Stimulated activated naive B cell treated with anti-CD40 and anti-IgM and Interleukin-4, amounts not matched to agents 10 μg/mL and 1 μg/mL and 100 μg/mL, for 72 hours (primary cell): ENCODE measurements at regions not wholly inside any gene's neighbourhood (a gene's known extent, or its start where the extent isn't known, plus 50 kb on each side); places are given as distances from the start of the nearest gene placed in this dataset.

Experiments
- ATAC-seq, 2 donors: fragments of 150-1000 bp; cut with Tn5 transposase; replicated peaks; 2 replicates each; pipeline ENCODE4 v1.10.0; 2021; ENCODE audit warnings: moderate library complexity in 1 of 2
- DNase-seq: peaks from one replicate; pipeline ENCODE4 v3.0.0; 2021
- H3K27ac Mint-ChIP-seq: one replicate; pipeline ENCODE4 v1.8.0; 2022; ENCODE audit warnings: mild to moderate bottlenecking, mixed read lengths
- H3K27me3 Mint-ChIP-seq, 2 donors: one replicate each; pipeline ENCODE4 v1.8.0; 2022; ENCODE audit warnings: mixed read lengths in 2 of 2
- H3K36me3 Mint-ChIP-seq, 2 donors: one replicate each; pipeline ENCODE4 v1.8.0; 2022; ENCODE audit warnings: mixed read lengths in 2 of 2, mild to moderate bottlenecking in 1 of 2
- H3K4me1 Mint-ChIP-seq, 2 donors: one replicate each; pipeline ENCODE4 v1.8.0; 2022; ENCODE audit warnings: mixed read lengths in 2 of 2, mild to moderate bottlenecking in 1 of 2
- H3K4me3 Mint-ChIP-seq, 2 donors: one replicate each; pipeline ENCODE4 v1.8.0; 2022; ENCODE audit warnings: mild to moderate bottlenecking in 2 of 2, mixed read lengths in 2 of 2, moderate library complexity in 1 of 2
- H3K9me3 Mint-ChIP-seq, 2 donors: one replicate each; pipeline ENCODE4 v1.8.0; 2022; ENCODE audit warnings: mixed read lengths in 2 of 2, mild to moderate bottlenecking in 1 of 2

DNA sequence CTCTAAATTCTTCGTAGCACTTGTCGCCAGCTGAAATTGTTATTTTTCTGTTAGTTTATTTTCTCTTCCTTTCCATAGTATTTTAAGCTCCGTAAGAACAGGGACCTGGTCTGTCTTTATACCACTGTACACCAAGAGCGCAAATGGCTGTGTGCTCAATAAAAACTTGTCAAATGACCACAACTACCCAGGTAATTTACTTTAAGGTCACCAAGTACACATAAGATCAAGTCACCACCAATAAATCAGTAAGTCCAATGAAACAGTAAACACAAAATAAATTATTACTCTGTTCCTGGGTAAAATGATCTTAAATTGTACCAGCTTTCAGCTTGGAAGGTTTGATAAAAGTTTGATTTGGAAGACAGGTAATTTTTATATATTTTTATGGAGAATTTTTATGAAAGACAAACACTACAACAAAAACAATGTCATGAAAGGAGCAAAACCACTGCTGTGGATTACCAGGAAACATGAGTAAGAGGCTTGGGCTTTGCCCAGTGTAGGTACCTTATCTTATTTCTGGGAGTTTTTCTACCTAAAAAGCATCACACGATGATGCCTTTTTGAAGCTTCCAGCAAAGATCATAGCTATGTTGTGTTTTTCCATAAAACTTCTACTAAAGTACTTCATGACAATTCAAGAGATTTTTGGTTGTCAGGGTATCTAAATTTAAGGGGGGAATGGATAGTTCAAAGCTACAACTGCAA is 406.8 kb downstream of the SHQ1 start:
- Mint-ChIP-seq H3K27ac (peak overlapping the region; percentile 3), H3K4me1 (peaks cover 65 to 89% of the 10 kb centered on the region in 2 donors), H3K9me3 (no peaks in the 10 kb centered on the region), H3K4me3 (peak overlapping the region in 1 of 2 donors; percentile 26), H3K27me3 (no peaks in the 10 kb centered on the region), H3K36me3 (peaks cover 38 to 58% of the 10 kb centered on the region in 2 donors)
- DNase-seq (no peak), ATAC-seq (no peak)

DNA sequence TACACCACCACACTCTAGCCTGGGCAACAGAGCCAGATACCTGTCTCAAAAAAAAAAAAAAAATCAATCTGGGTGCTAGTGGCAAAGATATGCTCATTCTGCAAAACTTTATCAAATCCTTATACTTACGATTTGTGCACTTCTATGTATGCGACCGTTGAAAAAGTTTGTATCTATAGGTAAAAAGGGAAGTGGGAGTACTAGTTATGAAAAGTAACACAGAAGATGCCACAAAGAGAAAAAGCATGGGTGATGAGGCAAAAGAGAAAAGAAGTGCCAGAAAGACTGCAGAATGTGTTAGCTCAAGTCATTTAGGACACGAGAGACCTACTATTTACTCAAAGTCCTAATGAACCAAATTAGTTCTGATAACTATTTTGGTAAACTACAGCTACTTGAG is 407.8 kb downstream of the SHQ1 start:
- Mint-ChIP-seq H3K9me3 (no peaks in the 10 kb centered on the region), H3K4me1 (peaks cover 57 to 80% of the 10 kb centered on the region in 2 donors), H3K36me3 (peaks cover 32 to 55% of the 10 kb centered on the region in 2 donors), H3K27me3 (no peaks in the 10 kb centered on the region), H3K4me3 (peak overlapping the region; percentile 4 to 11), H3K27ac (no peak overlapping the region)
- ATAC-seq (peak; percentile 56 to 66), DNase-seq (no peak)

DNA sequence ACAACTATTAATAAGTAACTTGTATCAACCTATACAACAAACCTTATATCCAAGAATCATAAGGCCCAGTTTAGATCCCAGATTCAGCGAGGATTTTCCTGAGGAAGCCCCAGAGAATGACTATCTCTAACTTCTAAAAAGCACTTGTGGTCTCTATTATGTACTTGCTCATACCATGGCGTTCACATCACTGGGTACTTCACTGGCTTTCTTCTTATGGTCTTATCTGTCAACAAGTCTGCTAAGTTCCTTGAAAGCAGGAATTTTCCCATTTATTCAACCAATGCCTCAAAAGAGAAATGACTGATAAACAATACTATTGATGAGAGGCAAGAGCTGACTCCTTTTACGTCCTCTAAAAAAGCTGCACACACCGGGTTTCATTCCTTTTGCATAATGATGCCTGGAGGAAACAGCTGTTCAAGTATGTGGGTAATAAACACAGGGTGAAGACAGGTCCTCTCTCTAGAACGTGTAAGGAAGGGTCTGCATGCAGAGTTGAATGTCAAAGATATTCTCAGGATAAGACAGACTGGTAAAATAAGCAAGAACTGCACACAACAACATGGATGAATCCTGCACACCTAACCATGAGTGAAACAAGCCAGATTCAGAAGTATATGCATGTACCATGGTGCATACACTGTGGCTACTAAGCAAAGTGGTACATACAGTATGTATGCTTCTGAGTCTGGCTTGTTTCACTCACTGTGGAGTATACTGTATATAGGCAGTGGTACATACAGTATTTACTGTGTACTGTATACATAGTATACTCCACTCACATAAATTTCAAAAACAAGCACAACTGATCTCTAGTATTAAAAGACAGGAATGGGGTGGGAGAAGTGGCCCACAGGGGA is 408.7 kb downstream of the SHQ1 start:
- Mint-ChIP-seq H3K36me3 (peaks cover 29 to 52% of the 10 kb centered on the region in 2 donors), H3K27ac (no peak overlapping the region), H3K4me3 (no peak overlapping the region), H3K9me3 (no peaks in the 10 kb centered on the region), H3K27me3 (no peaks in the 10 kb centered on the region), H3K4me1 (peaks cover 53 to 77% of the 10 kb centered on the region in 2 donors)
- DNase-seq (no peak), ATAC-seq (peak; percentile 25 to 31)

DNA sequence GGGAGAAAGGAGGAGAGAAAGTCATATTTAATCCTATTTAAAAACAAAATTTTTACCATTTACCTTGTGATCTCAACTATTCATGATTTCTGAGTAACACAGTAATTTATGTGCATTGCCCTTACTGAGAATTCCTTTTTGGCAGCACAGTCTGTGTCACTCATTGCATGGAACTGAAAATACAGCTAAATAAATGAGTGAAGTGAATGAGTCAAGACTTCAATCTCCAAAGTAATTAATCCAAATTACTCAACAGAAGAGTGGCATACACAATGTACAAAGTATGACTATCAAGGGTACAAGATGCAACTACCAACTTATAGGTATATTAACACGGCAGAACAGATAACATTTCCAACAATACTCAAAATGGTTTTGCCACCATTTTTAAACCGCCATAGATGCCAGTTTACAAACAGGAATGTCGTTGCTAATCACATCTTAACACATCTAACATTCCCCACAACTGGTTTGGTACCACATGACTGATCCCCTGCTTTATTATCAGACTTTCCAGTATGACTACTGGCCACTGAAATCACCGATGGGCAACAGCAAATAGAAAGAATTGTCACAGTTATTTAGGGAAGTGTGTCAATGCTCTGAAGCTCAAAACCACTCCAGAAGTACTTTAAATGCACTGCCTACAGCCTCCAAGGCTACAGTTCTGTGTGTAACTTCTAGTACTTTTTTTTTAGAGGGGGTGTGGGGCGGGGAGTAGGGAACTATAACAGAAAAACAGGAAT is 410.4 kb downstream of the SHQ1 start:
- DNase-seq (no peak), ATAC-seq (peak; percentile 48 to 59)
- Mint-ChIP-seq H3K4me3 (no peak overlapping the region), H3K27ac (no peak overlapping the region), H3K36me3 (peaks cover 19 to 39% of the 10 kb centered on the region in 2 donors), H3K9me3 (no peaks in the 10 kb centered on the region), H3K4me1 (peaks cover 43 to 71% of the 10 kb centered on the region in 2 donors), H3K27me3 (no peaks in the 10 kb centered on the region)

DNA sequence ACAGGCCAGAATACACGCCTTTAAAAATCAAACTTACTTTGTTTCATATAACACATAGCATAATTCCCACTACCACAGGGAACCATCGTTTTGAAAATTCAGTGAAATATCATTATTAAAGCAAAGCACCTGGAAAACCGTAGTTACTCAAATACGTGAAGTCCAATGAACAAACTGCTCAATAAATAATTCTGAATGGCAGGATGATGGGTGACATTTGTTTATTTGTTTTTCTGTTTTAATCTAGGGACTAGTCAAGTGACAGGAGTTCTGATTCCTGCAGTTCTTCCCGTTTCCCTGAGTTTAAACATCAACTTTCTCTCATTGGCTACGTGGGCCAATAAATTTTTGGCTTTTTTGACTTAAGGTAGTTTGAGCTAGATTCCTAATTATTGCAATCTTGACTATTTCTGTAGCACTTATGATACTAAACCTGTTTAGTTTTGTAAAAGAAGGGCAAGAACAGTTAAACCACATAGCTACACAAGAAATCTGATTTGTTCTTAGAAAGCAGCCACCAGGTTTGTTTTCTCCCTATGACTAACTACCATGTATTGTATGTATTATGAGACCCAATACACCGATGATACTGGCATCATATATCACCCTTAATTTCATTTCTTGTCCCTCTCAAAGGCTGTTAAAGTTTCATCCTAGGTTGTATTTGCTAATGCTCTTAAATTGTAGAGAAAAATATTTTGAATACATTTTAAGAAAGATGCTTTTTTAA is 411.2 kb downstream of the SHQ1 start:
- no peak overlapping the region for H3K4me3 Mint-ChIP-seq
- ATAC-seq (no peak), DNase-seq (no peak)
- no peaks in the 10 kb centered on the region for H3K9me3 Mint-ChIP-seq
- H3K27ac Mint-ChIP-seq = no peak overlapping the region
- H3K36me3 Mint-ChIP-seq = peaks cover 18 to 35% of the 10 kb centered on the region in 2 donors
- peaks cover 42 to 71% of the 10 kb centered on the region in 2 donors for H3K4me1 Mint-ChIP-seq
- no peaks in the 10 kb centered on the region for H3K27me3 Mint-ChIP-seq

DNA sequence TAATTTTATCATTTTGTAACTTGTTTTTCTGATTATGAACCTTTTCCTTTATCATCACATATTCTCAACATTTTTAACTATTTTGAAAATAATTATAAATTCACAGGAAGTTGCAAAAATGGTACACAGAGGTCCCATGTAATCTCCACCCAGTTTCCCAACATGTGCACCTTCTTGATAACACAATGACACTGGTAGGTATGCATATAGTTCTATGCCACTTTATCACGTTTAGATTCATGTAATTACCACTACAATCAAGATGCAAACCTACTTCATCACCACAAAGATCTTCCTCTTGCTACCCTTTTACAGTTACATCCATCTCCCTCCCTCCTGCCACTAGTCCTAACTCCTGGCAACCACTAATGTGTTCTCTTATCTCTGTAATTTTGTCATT is 413.9 kb downstream of the SHQ1 start:
- Mint-ChIP-seq H3K4me1 (peaks cover 32 to 66% of the 10 kb centered on the region in 2 donors), H3K36me3 (peaks cover 18 to 33% of the 10 kb centered on the region in 2 donors), H3K9me3 (no peaks in the 10 kb centered on the region), H3K4me3 (no peak overlapping the region), H3K27ac (no peak overlapping the region), H3K27me3 (no peaks in the 10 kb centered on the region)
- ATAC-seq (no peak), DNase-seq (no peak)

DNA sequence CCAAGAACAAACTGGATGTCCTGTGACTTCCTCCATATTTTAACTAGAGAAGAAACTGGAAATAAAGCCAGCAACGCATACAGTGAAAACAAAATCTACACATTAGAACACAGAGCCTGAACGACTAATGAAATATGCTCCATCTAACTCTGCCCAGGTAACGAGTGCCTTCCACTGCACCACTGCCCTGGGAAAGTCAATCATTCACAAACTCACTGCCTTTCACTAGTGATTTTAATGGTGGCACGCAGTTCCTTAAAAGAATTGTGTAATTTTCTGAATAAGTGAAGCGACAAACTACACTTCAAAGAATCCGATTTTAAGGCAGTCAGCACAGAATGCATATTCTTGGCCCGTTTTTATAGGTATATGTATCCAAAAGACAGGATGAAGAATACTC is 416.0 kb downstream of the SHQ1 start:
- H3K27ac Mint-ChIP-seq = peak overlapping the region; percentile 20
- peaks cover 28 to 64% of the 10 kb centered on the region in 2 donors for H3K4me1 Mint-ChIP-seq
- no peak for DNase-seq
- no peaks in the 10 kb centered on the region for H3K9me3 Mint-ChIP-seq
- H3K36me3 Mint-ChIP-seq = peaks cover 10 to 24% of the 10 kb centered on the region in 2 donors
- H3K4me3 Mint-ChIP-seq = no peak overlapping the region
- H3K27me3 Mint-ChIP-seq = no peaks in the 10 kb centered on the region
- no peak for ATAC-seq

DNA sequence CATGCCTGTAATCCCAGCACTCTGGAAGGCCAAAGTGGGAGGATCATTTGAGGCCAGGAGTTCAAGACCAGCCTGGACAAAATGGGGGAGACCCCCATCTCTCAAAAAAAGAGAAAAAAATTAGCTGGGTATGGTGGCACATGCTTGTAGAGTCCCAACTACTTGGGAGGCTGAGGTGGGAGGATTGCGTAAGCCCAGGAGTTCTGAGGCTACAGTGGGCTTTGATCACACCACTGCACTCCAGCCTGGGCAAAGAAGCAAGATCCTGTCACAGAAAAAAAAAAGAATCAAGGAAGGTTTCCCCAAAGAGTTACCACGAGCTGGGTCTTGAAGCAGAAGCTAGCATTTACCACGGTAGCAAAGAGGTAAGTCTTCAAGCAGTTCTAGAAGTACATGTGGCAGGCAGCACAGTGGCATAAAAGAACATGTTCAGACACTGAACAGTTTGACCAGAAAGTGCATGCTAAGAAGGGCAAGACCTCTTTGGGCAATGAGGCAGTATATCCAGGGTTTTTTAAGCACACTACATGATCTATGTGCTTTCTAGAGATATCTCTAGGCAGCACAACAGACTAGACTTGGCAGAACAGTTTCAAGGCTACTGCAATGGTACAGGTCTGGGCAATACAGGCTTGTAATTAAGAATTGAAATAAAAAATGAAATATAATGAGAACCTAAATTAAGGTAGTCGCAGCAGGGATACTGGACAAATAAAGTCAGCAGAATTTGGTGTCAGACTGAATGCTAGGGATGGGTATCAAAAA is 418.5 kb downstream of the SHQ1 start:
- Mint-ChIP-seq H3K27ac (peak overlapping the region; percentile 9), H3K36me3 (peaks cover 11 to 27% of the 10 kb centered on the region in 2 donors), H3K9me3 (no peaks in the 10 kb centered on the region), H3K27me3 (no peaks in the 10 kb centered on the region), H3K4me3 (peak overlapping the region in 1 of 2 donors; percentile 46), H3K4me1 (peaks cover 38 to 83% of the 10 kb centered on the region in 2 donors)
- no peak for ATAC-seq
- DNase-seq = no peak

DNA sequence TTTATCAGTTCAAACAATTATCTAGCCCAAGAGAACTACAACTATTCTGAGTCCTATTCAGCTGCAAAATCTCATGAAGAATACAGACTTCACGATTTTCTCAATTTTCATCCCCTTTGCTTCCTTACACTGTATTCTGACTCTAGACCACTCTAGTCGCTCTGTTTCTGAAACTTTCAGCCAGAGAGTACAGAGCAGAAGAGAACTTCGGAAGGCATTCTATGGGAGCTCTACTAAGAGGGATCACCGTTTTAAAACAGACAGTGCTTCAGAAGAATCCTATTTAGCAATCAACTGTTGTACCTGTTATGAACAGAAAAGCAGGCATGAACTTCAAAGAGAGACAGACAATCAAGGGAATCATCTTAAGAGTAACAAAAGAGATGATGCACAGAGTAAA is 419.4 kb downstream of the SHQ1 start:
- DNase-seq (no peak), ATAC-seq (no peak)
- peaks cover 36 to 82% of the 10 kb centered on the region in 2 donors for H3K4me1 Mint-ChIP-seq
- H3K27me3 Mint-ChIP-seq = no peaks in the 10 kb centered on the region
- peaks cover 8 to 24% of the 10 kb centered on the region in 2 donors for H3K36me3 Mint-ChIP-seq
- H3K27ac Mint-ChIP-seq = peak overlapping the region; percentile 37
- H3K9me3 Mint-ChIP-seq = peaks cover 0 to under 1% of the 10 kb centered on the region in 2 donors
- H3K4me3 Mint-ChIP-seq = peak overlapping the region; percentile 26 to 40

DNA sequence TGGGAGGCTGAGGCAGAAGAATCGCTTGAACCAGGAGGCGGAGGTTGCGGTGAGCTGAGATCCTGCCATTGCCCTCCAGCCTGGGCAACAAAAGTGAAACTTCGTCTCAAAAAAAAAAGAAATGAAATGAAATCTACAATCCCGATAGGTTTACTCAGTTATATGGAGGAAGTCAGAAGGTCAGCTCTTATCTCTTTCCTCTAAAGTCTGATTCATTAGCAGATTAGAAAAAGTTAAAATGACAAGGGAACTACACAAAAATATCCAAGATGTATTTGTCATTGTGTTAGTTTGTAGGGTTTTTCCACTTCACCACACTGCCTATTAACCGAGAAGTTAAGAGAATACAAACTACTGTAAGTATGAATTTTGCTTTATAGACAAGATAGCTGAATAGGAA is 420.6 kb downstream of the SHQ1 start:
- H3K4me1 Mint-ChIP-seq = peaks cover 39 to 78% of the 10 kb centered on the region in 2 donors
- H3K36me3 Mint-ChIP-seq = peaks cover 15 to 31% of the 10 kb centered on the region in 2 donors
- H3K9me3 Mint-ChIP-seq = peaks cover 0 to 3% of the 10 kb centered on the region in 2 donors
- ATAC-seq = peak; percentile 63 to 65
- peak overlapping the region; percentile 72 for H3K27ac Mint-ChIP-seq
- peak overlapping the region; percentile 59 to 69 for H3K4me3 Mint-ChIP-seq
- no peaks in the 10 kb centered on the region for H3K27me3 Mint-ChIP-seq
- no peak for DNase-seq

DNA sequence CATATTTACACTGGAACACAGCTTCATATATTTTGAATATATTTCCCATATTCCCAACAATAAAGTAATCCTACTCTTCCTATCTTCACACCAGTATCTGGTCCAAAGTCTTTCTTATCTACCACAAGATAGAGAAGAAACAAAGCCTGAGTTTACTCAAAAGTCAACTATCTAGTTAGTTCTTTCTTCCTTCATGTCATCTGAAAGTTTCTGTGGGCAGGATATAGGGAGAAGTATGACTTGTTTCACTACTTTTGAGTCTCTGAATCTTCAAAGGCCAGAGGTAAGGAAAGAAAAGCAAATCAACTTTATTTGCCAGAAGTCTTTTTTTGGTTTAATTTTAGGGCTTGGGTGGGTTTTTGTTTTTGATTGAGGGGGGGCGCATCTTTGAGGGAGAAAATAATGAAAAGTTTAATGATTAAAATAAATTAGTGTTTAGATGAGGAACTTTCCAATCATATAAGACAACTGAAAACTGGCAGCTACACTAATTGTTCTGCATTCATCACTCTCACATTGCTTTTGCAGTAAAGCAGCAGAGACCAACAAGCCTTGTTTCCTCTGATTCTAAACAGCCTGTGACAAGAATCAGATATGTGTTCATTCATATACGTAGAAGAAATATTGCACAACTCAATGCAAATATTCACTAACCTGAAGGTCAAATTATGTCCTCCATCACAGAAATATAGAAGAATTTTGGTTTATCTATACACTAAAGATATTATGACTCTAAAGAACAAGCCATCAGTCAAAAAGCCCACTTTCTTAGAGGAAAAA is 421.4 kb downstream of the SHQ1 start:
- Mint-ChIP-seq H3K4me1 (peaks cover 34 to 76% of the 10 kb centered on the region in 2 donors), H3K36me3 (peaks cover 22 to 34% of the 10 kb centered on the region in 2 donors), H3K27me3 (no peaks in the 10 kb centered on the region), H3K4me3 (peak overlapping the region; percentile 68 to 74), H3K27ac (peak overlapping the region; percentile 86), H3K9me3 (peaks cover 8% of the 10 kb centered on the region in 2 donors)
- DNase-seq (no peak), ATAC-seq (peak; percentile 85 to 88)

DNA sequence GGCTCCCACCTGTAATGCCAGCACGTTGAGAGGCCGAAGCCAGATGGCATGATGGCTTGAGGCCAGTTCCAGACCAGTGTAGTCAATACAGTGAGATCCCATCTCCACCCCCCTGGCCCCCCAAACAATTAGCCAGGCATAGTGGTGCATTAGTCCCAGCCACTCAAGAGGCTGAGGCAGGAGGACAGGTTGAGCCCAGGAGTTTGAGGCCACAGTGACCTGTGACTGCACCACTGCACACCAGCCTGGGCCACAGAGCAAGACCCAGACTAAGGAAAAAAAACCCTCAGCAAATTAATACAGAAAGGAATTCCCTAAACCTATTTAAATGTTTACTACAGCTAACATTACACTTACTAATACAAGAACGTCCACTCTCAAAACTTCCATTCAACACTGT is 424.6 kb downstream of the SHQ1 start:
- Mint-ChIP-seq H3K27ac (no peak overlapping the region), H3K36me3 (peaks cover 30 to 41% of the 10 kb centered on the region in 2 donors), H3K9me3 (peaks cover 8 to 11% of the 10 kb centered on the region in 2 donors), H3K4me3 (no peak overlapping the region), H3K27me3 (no peaks in the 10 kb centered on the region), H3K4me1 (peaks cover 33 to 73% of the 10 kb centered on the region in 2 donors)
- DNase-seq = no peak
- no peak for ATAC-seq
